ENCODE measurements at regions not wholly inside any gene's neighbourhood (a gene's known extent, or its start where the extent isn't known, plus 50 kb on each side); places are given as distances from the start of the nearest gene placed in this dataset.

- no peak for TF ChIP-seq CTCF (conservative IDR thresholded peaks at IDR 0.05)
- no peak for TF ChIP-seq ZFX (IDR thresholded peaks at IDR 0.05)
These were observed 268.5 kb upstream of the SFSWAP start for GRCh38 chr12:131442337-131442918.
